Astrocyte (in vitro differentiated cells and primary cell): ENCODE measurements at regions not wholly inside any gene's neighbourhood (a gene's known extent, or its start where the extent isn't known, plus 50 kb on each side); places are given as distances from the start of the nearest gene placed in this dataset.
"Not testable (repeated sequence)": the region's sequence is repeated elsewhere in the genome, so short reads cannot be mapped to it uniquely, and the experiment has no call there.

ENCODE experiments used
- DNase-seq: peaks from one replicate; pipeline ENCODE4 v3.0.0-alpha.2; 2010; ENCODE audit warnings: low read depth
- FAIRE-seq: peaks from 2 replicates; lab custom pipeline; 2011; peaks lifted over from hg19 to GRCh38; lab: Jason Lieb, UNC
- H2AFZ ChIP-seq: 2 replicates; pipeline ENCODE4 v1.6.0; 2012; ENCODE audit warnings: low read depth, low read length, inconsistent platforms
- H3K27ac ChIP-seq: 2 replicates; pipeline ENCODE4 v1.5.1; 2011; ENCODE audit warnings: low read depth, low read length, inconsistent platforms
- H3K27me3 ChIP-seq: 2 replicates; pipeline ENCODE4 v1.6.0; 2011; ENCODE audit warnings: low read length, inconsistent platforms; ENCODE audit not compliant: insufficient read depth
- H3K36me3 ChIP-seq: 2 replicates; pipeline ENCODE4 v1.5.1; 2011; ENCODE audit warnings: low read length, inconsistent platforms; ENCODE audit not compliant: insufficient read depth
- H3K4me1 ChIP-seq: 2 replicates; pipeline ENCODE4 v1.5.1; 2011; ENCODE audit warnings: low read length, inconsistent platforms; ENCODE audit not compliant: insufficient read depth
- H3K4me2 ChIP-seq: 2 replicates; pipeline ENCODE4 v1.6.0; 2012; ENCODE audit warnings: low read length, inconsistent platforms
- H3K4me3 ChIP-seq: 2 replicates; pipeline ENCODE4 v1.5.1; 2011; ENCODE audit warnings: low read depth, mild to moderate bottlenecking, low read length, inconsistent platforms; ENCODE audit not compliant: insufficient read depth
- H3K79me2 ChIP-seq: 2 replicates; pipeline ENCODE4 v1.6.0; 2012; ENCODE audit warnings: mild to moderate bottlenecking, low read length, inconsistent platforms; ENCODE audit not compliant: insufficient read depth
- H3K9ac ChIP-seq: 2 replicates; pipeline ENCODE4 v1.6.0; 2012; ENCODE audit warnings: mild to moderate bottlenecking, low read length, inconsistent platforms
- H3K9me3 ChIP-seq: 2 replicates; pipeline ENCODE4 v1.5.1; 2012; ENCODE audit warnings: low read depth, mild to moderate bottlenecking, low read length, inconsistent platforms; ENCODE audit not compliant: insufficient read depth
- H4K20me1 ChIP-seq: 2 replicates; pipeline ENCODE4 v1.6.0; 2012; ENCODE audit warnings: low read length, inconsistent platforms; ENCODE audit not compliant: insufficient read depth
- H3K27ac Mint-ChIP-seq: one replicate; pipeline ENCODE4 v1.8.0; 2021; ENCODE audit warnings: mild to moderate bottlenecking, mixed read lengths; ENCODE audit not compliant: unreplicated experiment
- H3K27me3 Mint-ChIP-seq: one replicate; pipeline ENCODE4 v1.8.0; 2021; ENCODE audit warnings: low read depth, mixed read lengths; ENCODE audit not compliant: unreplicated experiment
- H3K36me3 Mint-ChIP-seq: one replicate; pipeline ENCODE4 v1.8.0; 2021; ENCODE audit warnings: low read depth, mixed read lengths; ENCODE audit not compliant: unreplicated experiment
- H3K4me1 Mint-ChIP-seq: one replicate; pipeline ENCODE4 v1.8.0; 2021; ENCODE audit warnings: low read depth, mixed read lengths; ENCODE audit not compliant: unreplicated experiment
- H3K4me3 Mint-ChIP-seq: one replicate; pipeline ENCODE4 v1.8.0; 2021; ENCODE audit warnings: mild to moderate bottlenecking, moderate library complexity, mixed read lengths; ENCODE audit not compliant: unreplicated experiment
- H3K9me3 Mint-ChIP-seq: one replicate; pipeline ENCODE4 v1.8.0; 2021; ENCODE audit warnings: mild to moderate bottlenecking, mixed read lengths; ENCODE audit not compliant: unreplicated experiment
- EZH2 ChIP-seq: IDR thresholded peaks from 2 replicates; pipeline ENCODE4 v1.6.1; 2012; ENCODE audit warnings: mild to moderate bottlenecking, low read length, inconsistent platforms; ENCODE audit not compliant: insufficient read depth
- TF ChIP-seq, protein P1 (sequence below): IDR thresholded peaks from 2 replicates; pipeline ENCODE4 v1.5.1; 2011; ENCODE audit warnings: low read depth, mild to moderate bottlenecking, inconsistent platforms, low read length, moderate library complexity; ENCODE audit not compliant: insufficient read depth

DNA sequence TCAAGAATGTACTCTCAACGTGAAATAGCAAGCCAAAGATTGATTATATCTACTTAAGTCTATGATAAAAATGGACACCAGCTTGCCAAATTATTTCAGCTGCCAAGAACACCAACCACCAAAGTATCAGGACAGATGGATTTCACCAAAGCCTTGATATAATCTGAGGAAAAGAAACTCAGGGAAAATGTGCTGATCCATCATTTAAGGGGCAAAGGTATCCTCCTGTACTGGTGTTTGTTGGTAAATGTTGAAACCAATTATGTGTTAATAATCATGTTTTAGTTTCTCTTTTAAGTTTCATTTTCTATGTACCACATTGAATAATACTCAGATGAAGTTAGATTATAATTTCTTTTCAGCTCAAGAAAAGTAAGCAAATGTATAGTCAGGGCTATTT is 1284.3 kb upstream of the TMEM132C start:
- H3K36me3 ChIP-seq = no peaks in the 10 kb centered on the region
- H3K27ac Mint-ChIP-seq = no peak overlapping the region
- DNase-seq (no peak), FAIRE-seq (no peak)
- H3K27me3 ChIP-seq = no peaks in the 10 kb centered on the region
- no peaks in the 10 kb centered on the region for H3K9me3 ChIP-seq
- H3K4me2 ChIP-seq = no peak overlapping the region
- no peaks in the 10 kb centered on the region for H3K4me1 Mint-ChIP-seq
- no peaks in the 10 kb centered on the region for H3K27me3 Mint-ChIP-seq
- no peaks in the 10 kb centered on the region for H3K36me3 Mint-ChIP-seq
- H3K4me3 ChIP-seq = no peak overlapping the region
- H3K9ac ChIP-seq = no peak overlapping the region
- H2AFZ ChIP-seq = no peak overlapping the region
- no peak overlapping the region for H3K27ac ChIP-seq
- H3K4me3 Mint-ChIP-seq = no peak overlapping the region
- H3K4me1 ChIP-seq = no peaks in the 10 kb centered on the region
- TF ChIP-seq, protein P1, sequence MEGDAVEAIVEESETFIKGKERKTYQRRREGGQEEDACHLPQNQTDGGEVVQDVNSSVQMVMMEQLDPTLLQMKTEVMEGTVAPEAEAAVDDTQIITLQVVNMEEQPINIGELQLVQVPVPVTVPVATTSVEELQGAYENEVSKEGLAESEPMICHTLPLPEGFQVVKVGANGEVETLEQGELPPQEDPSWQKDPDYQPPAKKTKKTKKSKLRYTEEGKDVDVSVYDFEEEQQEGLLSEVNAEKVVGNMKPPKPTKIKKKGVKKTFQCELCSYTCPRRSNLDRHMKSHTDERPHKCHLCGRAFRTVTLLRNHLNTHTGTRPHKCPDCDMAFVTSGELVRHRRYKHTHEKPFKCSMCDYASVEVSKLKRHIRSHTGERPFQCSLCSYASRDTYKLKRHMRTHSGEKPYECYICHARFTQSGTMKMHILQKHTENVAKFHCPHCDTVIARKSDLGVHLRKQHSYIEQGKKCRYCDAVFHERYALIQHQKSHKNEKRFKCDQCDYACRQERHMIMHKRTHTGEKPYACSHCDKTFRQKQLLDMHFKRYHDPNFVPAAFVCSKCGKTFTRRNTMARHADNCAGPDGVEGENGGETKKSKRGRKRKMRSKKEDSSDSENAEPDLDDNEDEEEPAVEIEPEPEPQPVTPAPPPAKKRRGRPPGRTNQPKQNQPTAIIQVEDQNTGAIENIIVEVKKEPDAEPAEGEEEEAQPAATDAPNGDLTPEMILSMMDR = no peak
- TF ChIP-seq EZH2 = no peak
- H4K20me1 ChIP-seq = no peaks in the 10 kb centered on the region
- no peaks in the 10 kb centered on the region for H3K79me2 ChIP-seq
- H3K9me3 Mint-ChIP-seq = peaks cover 4% of the 10 kb centered on the region

- not testable (repeated sequence) for H3K36me3 Mint-ChIP-seq, FAIRE-seq
Observed at GRCh38 chr12:126983735-126984134, 1283.2 kb upstream of the TMEM132C start.

GRCh38 chr12:126985663-126986062 is 1281.3 kb upstream of the TMEM132C start:
- not testable (repeated sequence) for H3K4me1 Mint-ChIP-seq, H3K79me2 ChIP-seq, H4K20me1 ChIP-seq, H3K4me2 ChIP-seq, H3K27ac Mint-ChIP-seq, H3K27ac ChIP-seq, H3K9ac ChIP-seq, H3K4me3 ChIP-seq, H3K4me1 ChIP-seq, H3K9me3 ChIP-seq, H2AFZ ChIP-seq, H3K27me3 Mint-ChIP-seq, H3K36me3 ChIP-seq, FAIRE-seq, H3K36me3 Mint-ChIP-seq, H3K4me3 Mint-ChIP-seq, H3K27me3 ChIP-seq, H3K9me3 Mint-ChIP-seq, DNase-seq

More at GRCh38 chr12:126983735-126984134, 1283.2 kb upstream of the TMEM132C start:
- not testable (repeated sequence) for H3K9ac ChIP-seq, H3K9me3 Mint-ChIP-seq, H3K27ac Mint-ChIP-seq, H3K4me3 Mint-ChIP-seq, H3K79me2 ChIP-seq, H3K9me3 ChIP-seq, H3K36me3 ChIP-seq, H3K27ac ChIP-seq, H3K4me1 ChIP-seq, H3K4me1 Mint-ChIP-seq, H3K4me3 ChIP-seq, H3K4me2 ChIP-seq, DNase-seq, H2AFZ ChIP-seq, H4K20me1 ChIP-seq, H3K27me3 Mint-ChIP-seq, H3K27me3 ChIP-seq

DNA sequence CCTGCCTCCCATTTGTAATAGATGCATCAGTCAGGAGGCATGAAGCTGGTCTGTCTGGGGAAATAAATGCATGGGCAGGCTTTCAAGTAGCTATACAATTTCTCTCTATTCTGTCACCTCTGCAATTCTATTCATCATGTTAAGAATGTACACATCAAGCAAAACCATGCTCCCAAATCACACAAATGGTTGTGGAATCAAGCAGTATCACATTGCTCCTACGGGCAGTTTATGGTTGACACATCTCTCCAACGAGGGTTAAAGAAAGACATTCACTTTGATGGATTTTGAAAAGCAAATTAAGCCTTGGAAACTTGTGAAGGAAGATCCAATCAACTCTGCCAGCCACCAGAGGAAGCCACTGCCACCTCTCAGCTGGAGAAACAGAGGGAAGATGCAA is 1277.4 kb upstream of the TMEM132C start:
- Mint-ChIP-seq H3K4me1 (no peaks in the 10 kb centered on the region), H3K27me3 (no peaks in the 10 kb centered on the region), H3K9me3 (no peaks in the 10 kb centered on the region), H3K27ac (no peak overlapping the region), H3K4me3 (no peak overlapping the region), H3K36me3 (no peaks in the 10 kb centered on the region)
- no peak for FAIRE-seq
- Histone ChIP-seq H3K9ac (no peak overlapping the region), H3K27me3 (no peaks in the 10 kb centered on the region), H3K79me2 (no peaks in the 10 kb centered on the region), H4K20me1 (no peaks in the 10 kb centered on the region), H3K4me1 (no peaks in the 10 kb centered on the region), H2AFZ (no peak overlapping the region), H3K4me2 (no peak overlapping the region), H3K27ac (no peak overlapping the region), H3K4me3 (no peak overlapping the region), H3K36me3 (no peaks in the 10 kb centered on the region), H3K9me3 (no peaks in the 10 kb centered on the region)
- DNase-seq = no peak
- no peak for TF ChIP-seq EZH2
- TF ChIP-seq, protein P1 = no peak
